PC-3 (cell line): ENCODE measurements at regions not wholly inside any gene's neighbourhood (a gene's known extent, or its start where the extent isn't known, plus 50 kb on each side); places are given as distances from the start of the nearest gene placed in this dataset.

ENCODE experiments used
- CTCF ChIP-seq: fragments of 300-600 bp; sonication (generic); conservative IDR thresholded peaks from 2 replicates; pipeline ENCODE4 v1.5.1; 2017; ENCODE audit warnings: antibody characterized with exemption, low read depth, mild to moderate bottlenecking, low read length
- EZH2 ChIP-seq: fragments of 300-600 bp; sonication (generic); IDR thresholded peaks from one replicate; pipeline ENCODE4 v1.6.1; 2017; ENCODE audit warnings: antibody characterized with exemption, mild to moderate bottlenecking, low read length; ENCODE audit not compliant: unreplicated experiment

DNA sequence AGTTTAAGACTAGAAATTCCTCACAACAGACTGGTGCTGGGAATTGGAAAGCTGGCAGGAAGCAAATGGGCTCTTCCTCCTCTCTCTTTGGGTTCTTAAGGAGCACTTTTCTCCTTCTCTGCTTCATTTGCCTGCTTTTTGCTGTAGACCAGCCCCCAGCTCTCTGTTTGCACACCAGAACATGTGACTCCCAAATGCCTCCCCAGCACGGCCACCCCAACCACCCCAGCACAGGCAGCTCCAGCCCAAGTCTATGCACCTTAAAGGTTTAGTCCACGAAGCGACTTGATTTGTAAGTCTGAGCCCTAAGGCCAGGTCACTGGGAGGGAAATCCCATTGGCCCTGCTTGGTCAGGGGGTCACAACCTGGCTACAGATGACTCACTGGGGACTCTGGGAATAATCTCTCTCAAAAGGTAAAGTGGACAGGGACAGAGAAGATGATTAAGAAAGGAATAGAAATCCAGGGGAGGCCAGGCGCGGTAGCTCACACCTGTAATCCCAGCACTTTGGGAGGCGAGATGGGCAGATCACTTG is 377.8 kb upstream of the PROK2 start:
- TF ChIP-seq CTCF (no peak), EZH2 (no peak)
